SK-N-MC (cell line): ENCODE measurements at regions not wholly inside any gene's neighbourhood (a gene's known extent, or its start where the extent isn't known, plus 50 kb on each side); places are given as distances from the start of the nearest gene placed in this dataset.

Source experiments
- EZH2 ChIP-seq: fragments of 200-600 bp; sonication (generic); IDR thresholded peaks from one replicate; pipeline ENCODE4 v1.6.1; 2017; ENCODE audit warnings: antibody characterized with exemption
- POLR2AphosphoS5 ChIP-seq: IDR thresholded peaks from 2 replicates; pipeline ENCODE4 v1.6.1; 2012; ENCODE audit warnings: mild to moderate bottlenecking, low read depth, low read length, borderline replicate concordance

- TF ChIP-seq POLR2AphosphoS5: no peak
- no peak for TF ChIP-seq EZH2
These were observed 732.6 kb upstream of the LCORL start for GRCh38 chr4:18754180-18754579.
